ENCODE measurements at regions not wholly inside any gene's neighbourhood (a gene's known extent, or its start where the extent isn't known, plus 50 kb on each side); places are given as distances from the start of the nearest gene placed in this dataset.
"Not testable (repeated sequence)": the region's sequence is repeated elsewhere in the genome, so short reads cannot be mapped to it uniquely, and the experiment has no call there.

DNA sequence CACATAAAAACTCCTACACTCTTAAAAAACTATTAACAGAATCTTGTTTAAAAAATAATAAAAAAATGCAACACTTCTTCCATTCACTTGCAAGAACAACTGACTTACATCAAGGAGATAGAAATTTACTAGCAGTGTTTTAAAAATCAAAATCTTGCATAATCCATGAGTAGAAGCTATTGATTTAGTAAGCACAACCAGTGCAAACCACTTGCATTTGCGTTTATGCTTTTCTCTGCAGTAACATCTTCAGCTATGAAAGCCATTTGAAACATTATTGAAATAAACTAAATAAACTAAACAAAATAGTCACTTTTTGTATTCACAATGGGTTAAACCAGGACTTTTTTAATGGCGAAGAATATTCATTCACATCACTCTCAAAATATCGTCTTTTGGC lies 389.2 kb upstream of the EMCN start:
- no peak for DNase-seq (ENCODE audit: low read depth)

DNA sequence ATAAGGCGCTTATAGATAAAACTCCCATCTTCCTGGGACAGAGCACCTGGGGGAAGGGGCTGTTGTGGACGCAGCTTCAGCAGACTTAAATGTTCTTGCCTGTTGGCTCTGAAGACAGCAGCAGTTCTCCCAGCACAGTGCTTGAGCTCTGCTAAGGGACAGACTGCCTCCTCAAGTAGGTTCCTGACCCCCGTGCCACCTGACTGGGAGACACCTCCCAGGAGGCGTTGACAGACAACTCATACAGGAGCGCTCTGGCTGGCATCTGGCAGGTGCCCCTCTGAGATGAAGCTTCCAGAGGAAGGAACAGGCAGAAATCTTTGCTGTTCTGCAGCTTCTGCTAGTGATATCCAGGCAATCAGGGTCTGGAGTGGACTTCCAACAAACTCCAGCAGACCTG lies 383.1 kb upstream of the EMCN start:
- DNase-seq (ENCODE audit: low read depth): not testable (repeated sequence)

- no peak for DNase-seq (ENCODE audit: low read depth)
Observed at GRCh38 chr4:100900134-100900533, 382.3 kb upstream of the EMCN start.

GRCh38 chr4:100898844-100899243 lies 381.0 kb upstream of the EMCN start:
- DNase-seq (ENCODE audit: low read depth): no peak

GRCh38 chr4:100895556-100896197 lies 377.9 kb upstream of the EMCN start:
- DNase-seq (ENCODE audit: low read depth): peak; percentile 21

- DNase-seq (ENCODE audit: low read depth): no peak
Observed at GRCh38 chr4:100894339-100894870, 376.6 kb upstream of the EMCN start.

- no peak for DNase-seq (ENCODE audit: low read depth)
Observed at GRCh38 chr4:100891808-100892207, 374.0 kb upstream of the EMCN start.

DNA sequence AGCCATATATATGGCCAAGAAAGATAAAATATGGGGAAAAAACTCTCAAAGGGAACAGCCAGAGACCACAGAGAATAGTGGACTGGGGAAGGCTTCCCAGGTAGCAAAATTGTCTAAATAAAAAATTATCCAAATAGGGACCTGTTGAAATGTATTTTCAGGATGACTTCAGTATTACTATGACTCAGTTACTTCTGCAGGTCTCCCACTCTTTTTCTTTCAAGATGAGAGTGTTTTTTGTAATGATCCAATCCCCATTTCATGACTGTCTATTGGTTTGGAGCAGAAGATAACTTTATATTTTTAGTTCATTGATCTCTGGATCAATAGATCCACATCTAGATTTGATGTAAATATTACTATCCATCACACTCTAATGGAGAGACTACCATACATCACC lies 372.1 kb upstream of the EMCN start:
- DNase-seq (ENCODE audit: low read depth): no peak

- no peak for DNase-seq (ENCODE audit: low read depth)
Observed at GRCh38 chr4:100889401-100889800, 371.6 kb upstream of the EMCN start.

DNA sequence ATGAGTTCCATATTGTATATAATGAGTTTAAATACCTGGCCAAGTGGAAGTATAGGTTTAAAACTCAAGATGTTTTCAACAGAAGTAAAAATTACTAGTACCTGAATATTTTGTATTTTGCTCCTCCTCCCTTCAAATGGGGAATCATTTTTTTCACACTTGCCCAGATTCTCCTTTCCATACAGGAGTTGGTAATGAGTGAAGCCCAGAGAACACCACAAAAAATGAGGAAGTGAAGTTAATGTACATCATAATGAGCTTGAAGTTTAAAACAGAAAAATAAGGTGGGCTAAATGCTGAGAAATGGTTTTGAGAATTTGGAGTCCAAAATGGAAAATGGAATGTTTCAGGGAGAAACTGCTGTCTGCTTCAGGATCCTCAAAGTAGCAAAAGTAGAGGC lies 364.8 kb upstream of the EMCN start:
- DNase-seq (ENCODE audit: low read depth): no peak

- no peak for DNase-seq (ENCODE audit: low read depth)
Observed at GRCh38 chr4:100881283-100881682, 363.5 kb upstream of the EMCN start.

DNA sequence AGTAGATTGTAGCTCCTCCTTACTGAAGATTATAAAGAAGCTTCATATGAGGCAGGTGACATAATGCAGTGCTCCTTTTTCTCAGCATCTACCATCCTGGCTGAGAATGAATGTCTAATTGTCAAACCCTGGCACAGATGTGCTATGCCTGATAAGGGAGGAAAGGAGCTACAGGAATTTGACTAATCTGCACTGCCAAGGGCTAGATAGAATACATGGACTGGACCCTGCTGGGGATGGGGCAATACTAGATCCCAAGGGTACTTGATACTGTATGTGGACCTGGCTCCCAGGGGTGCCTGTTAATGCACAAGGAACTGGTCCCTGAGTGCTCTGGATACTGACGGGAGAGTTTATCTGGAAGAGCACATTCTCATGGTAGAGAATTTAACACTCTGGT lies 362.2 kb upstream of the EMCN start:
- DNase-seq (ENCODE audit: low read depth): no peak

DNA sequence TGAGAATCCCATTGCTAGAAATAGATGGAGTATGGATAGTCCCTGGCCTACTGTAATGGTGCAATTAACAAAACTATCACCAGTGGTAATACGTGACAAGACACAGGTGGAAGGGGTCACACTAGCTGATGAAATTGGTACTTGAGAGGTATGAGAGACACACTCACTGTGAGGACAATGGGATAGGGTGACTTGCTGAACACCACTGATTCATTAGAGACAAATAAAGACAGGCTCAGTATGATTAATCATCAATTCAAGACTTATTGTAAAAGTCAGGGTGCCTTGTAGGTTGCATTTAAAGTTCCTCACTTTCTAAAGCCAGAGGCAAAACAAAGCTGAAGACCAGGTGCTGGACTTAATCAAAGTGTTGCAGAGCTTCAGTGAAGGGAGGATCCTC lies 361.6 kb upstream of the EMCN start:
- no peak for DNase-seq (ENCODE audit: low read depth)

- no peak for DNase-seq (ENCODE audit: low read depth)
Observed at GRCh38 chr4:100876546-100876945, 358.7 kb upstream of the EMCN start.

- no peak for DNase-seq (ENCODE audit: low read depth)
Observed at GRCh38 chr4:100875296-100876068, 357.7 kb upstream of the EMCN start.

DNA sequence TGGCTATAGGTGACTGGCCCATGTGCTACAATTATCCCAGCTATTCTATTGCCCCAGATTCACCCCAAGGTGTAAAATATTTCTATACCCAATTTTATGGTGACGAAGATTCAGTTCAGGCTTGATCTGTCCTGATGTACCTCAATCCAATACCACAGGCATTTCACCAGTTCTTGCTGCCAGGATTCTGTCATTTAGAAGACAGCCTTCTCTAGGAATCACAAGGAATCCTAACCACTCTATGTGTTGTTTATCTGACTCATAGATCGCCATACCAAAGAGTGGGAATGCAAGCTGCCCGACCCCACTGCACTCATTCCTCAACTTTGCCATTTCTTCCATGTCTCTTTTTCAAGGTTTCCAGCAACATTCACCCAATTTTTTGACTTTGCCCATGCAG lies 355.0 kb upstream of the EMCN start:
- DNase-seq (ENCODE audit: low read depth): no peak

GRCh38 chr4:100870940-100871772 lies 353.3 kb upstream of the EMCN start:
- DNase-seq (ENCODE audit: low read depth): no peak

GRCh38 chr4:100869276-100869675 lies 351.5 kb upstream of the EMCN start:
- DNase-seq (ENCODE audit: low read depth): no peak

- DNase-seq (ENCODE audit: low read depth): not testable (repeated sequence)
Observed at GRCh38 chr4:100868281-100868680, 350.5 kb upstream of the EMCN start.

DNA sequence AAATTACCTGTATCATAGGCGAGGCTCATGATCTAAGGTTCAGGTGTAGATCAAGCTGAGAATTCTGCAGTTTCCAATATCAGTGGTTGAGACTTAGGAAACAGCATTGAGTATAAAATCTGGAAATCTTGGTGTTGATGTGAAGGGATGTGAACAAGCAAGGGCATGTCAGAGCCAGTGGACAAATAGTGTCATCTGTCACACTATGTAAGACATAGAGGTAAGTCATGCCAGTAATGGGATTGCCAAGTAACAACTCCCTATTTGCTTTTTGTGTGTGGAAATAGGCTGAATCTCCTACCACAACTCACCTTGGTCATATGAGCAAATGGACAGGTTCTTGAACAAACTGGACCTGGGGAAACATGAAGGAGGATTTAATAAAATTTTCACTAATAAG lies 334.5 kb upstream of the EMCN start:
- DNase-seq (ENCODE audit: low read depth): no peak

- no peak for DNase-seq (ENCODE audit: low read depth)
Observed at GRCh38 chr4:100849319-100849718, 331.5 kb upstream of the EMCN start.

GRCh38 chr4:100848841-100849240 lies 331.0 kb upstream of the EMCN start:
- DNase-seq (ENCODE audit: low read depth): no peak

Measured in RPMI7951 (cell line).